ENCODE measurements at regions not wholly inside any gene's neighbourhood (a gene's known extent, or its start where the extent isn't known, plus 50 kb on each side); places are given as distances from the start of the nearest gene placed in this dataset.

GRCh38 chr7:98555403-98555802 lies 61.7 kb upstream of the NPTX2 start:
- Histone ChIP-seq H2BK5ac (ENCODE audit: low read depth, low read length) (no peak overlapping the region), H3K27me3 (replicated peaks in 1 of 4; ENCODE audit: control insufficient read depth in 3 of 4, extremely low read depth in 1 of 4, insufficient read depth in 3 of 4, low read length in 3 of 4) (no peaks in the 10 kb centered on the region), H3K14ac (ENCODE audit: insufficient read length) (no peak overlapping the region), H3K79me1 (ENCODE audit: low read depth, low read length) (no peaks in the 10 kb centered on the region), H2AFZ (ENCODE audit: low read length) (no peak overlapping the region), H4K5ac (ENCODE audit: insufficient read length, low read depth, low read length) (no peak overlapping the region), H4K91ac (replicated peaks; ENCODE audit: insufficient read length, low read length) (no peak overlapping the region), H3K18ac (ENCODE audit: extremely low read depth, low read length) (no peak overlapping the region), H3K36me3 (ENCODE audit: control insufficient read depth in 2 of 4, insufficient read depth in 4 of 4, low read length in 3 of 4) (no peaks in the 10 kb centered on the region), H3K23ac (ENCODE audit: insufficient read length) (no peak overlapping the region), H3K79me2 (ENCODE audit: control insufficient read depth in 1 of 2, insufficient read depth in 2 of 2, low read length in 2 of 2) (no peaks in the 10 kb centered on the region), H3K9ac (replicated peaks in 1 of 4; ENCODE audit: extremely low read depth in 1 of 4, low read depth in 3 of 4, low read length in 3 of 4) (no peak overlapping the region), H2BK12ac (ENCODE audit: low read depth, low read length) (no peak overlapping the region), H2BK120ac (replicated peaks; ENCODE audit: low read depth, low read length) (no peak overlapping the region), H3K23me2 (ENCODE audit: low read depth, low read length) (no peaks in the 10 kb centered on the region), H3K27ac (ENCODE audit: low read depth, low read length) (no peak overlapping the region), H2BK15ac (ENCODE audit: low read length) (no peak overlapping the region), H3K4ac (replicated peaks; ENCODE audit: insufficient read length, low read depth, low read length) (no peak overlapping the region), H4K8ac (ENCODE audit: extremely low read depth, insufficient read depth, low read length) (peak overlapping the region; percentile 3; the same call in 1 of the 2 replicates), H3K9me3 (ENCODE audit: insufficient read depth in 2 of 2, low read depth in 1 of 2, low read length in 1 of 2) (peaks cover 10 to 17% of the 10 kb centered on the region in 2 experiments), H2BK20ac (ENCODE audit: low read length) (no peak overlapping the region), H3K4me1 (replicated peaks in 1 of 4; ENCODE audit: control insufficient read depth in 3 of 4, insufficient read depth in 4 of 4, low read length in 3 of 4) (no peaks in the 10 kb centered on the region), H2AK5ac (ENCODE audit: low read depth, low read length) (no peak overlapping the region), H4K20me1 (replicated peaks in 1 of 2; ENCODE audit: control insufficient read depth in 1 of 2, insufficient read depth in 2 of 2, low read length in 2 of 2) (no peaks in the 10 kb centered on the region), H3K4me2 (ENCODE audit: insufficient read depth in 1 of 2, low read depth in 2 of 2, low read length in 2 of 2) (no peak overlapping the region), H3K56ac (replicated peaks; ENCODE audit: insufficient read length, low read depth, low read length) (no peak overlapping the region), H3K4me3 (ENCODE audit: extremely low read depth in 1 of 4, insufficient read depth in 2 of 4, low read depth in 3 of 4, low read length in 4 of 4) (no peak overlapping the region)
- ChIA-PET CTCF (ENCODE audit: partially characterized antibody) (interaction anchor here (1.8 to 3.1 kb wide), 2 partner anchors 11 to 276 kb away, joined by 4 to 9 read pairs; no protein-coding TSS in a partner anchor), POLR2A (ENCODE audit: partially characterized antibody) (no interaction called here)
- 92% methylated on average over 3 of the region's 3 CpGs; no CpG with 5 or more reads in 1 of the 2 experiments for WGBS, 2 experiments (ENCODE audit: extremely low coverage in 1 of 2, insufficient coverage in 1 of 2, insufficient read length in 1 of 2, insufficient replicate concordance in 2 of 2, low coverage in 1 of 2, low lambda C conversion rate in 2 of 2, missing lambda C conversion rate in 1 of 2)
- no peak for FAIRE-seq
- no peak for DNase-seq (ENCODE audit: low read depth in 1 of 2, low spot score in 2 of 2)
- TF ChIP-seq KDM1A (IDR thresholded peaks at IDR 0.05; ENCODE audit: borderline replicate concordance, low read length), result no peak
- no peak for TF ChIP-seq ZNF274 (IDR thresholded peaks at IDR 0.05; ENCODE audit: borderline replicate concordance, extremely low read depth, low read length)
- TF ChIP-seq YY1 (IDR thresholded peaks at IDR 0.05; ENCODE audit: low read depth, low read length), result no peak
- no peak for TF ChIP-seq CHD2 (IDR thresholded peaks at IDR 0.05; ENCODE audit: low read length)
- no peak for TF ChIP-seq SAP30 (IDR thresholded peaks at IDR 0.05; ENCODE audit: insufficient read depth, insufficient replicate concordance, low read length)
- TF ChIP-seq MAFK (IDR thresholded peaks at IDR 0.05; ENCODE audit: low read depth, low read length), result no peak
- TF ChIP-seq RNF2 (IDR thresholded peaks at IDR 0.05; ENCODE audit: borderline replicate concordance, low read depth, low read length, missing control alignments, poor library complexity, severe bottlenecking), result no peak
- no peak for TF ChIP-seq SP2 (IDR thresholded peaks at IDR 0.05; ENCODE audit: low read length)
- TF ChIP-seq JUN (IDR thresholded peaks at IDR 0.05; ENCODE audit: low read depth, low read length), result no peak
- TF ChIP-seq RXRA (IDR thresholded peaks at IDR 0.05; ENCODE audit: insufficient read depth, low read depth, low read length), result no peak
- no peak for TF ChIP-seq GTF2F1 (IDR thresholded peaks at IDR 0.05; ENCODE audit: borderline replicate concordance, low read depth, low read length)
- TF ChIP-seq SIN3A (conservative IDR thresholded peaks at IDR 0.05 in 1 of 2, IDR thresholded peaks at IDR 0.05 in 1 of 2; ENCODE audit: low read depth in 1 of 2, low read length in 2 of 2), result no peak
- no peak for TF ChIP-seq CBX8 (IDR thresholded peaks at IDR 0.05; ENCODE audit: borderline replicate concordance, low read depth, low read length)
- TF ChIP-seq BACH1 (IDR thresholded peaks at IDR 0.05; ENCODE audit: low read length), result no peak
- no peak for TF ChIP-seq SP4 (IDR thresholded peaks at IDR 0.05; ENCODE audit: low read length)
- no peak for TF ChIP-seq SRF (IDR thresholded peaks at IDR 0.05; ENCODE audit: low read depth, low read length)
